ENCODE measurements at regions not wholly inside any gene's neighbourhood (a gene's known extent, or its start where the extent isn't known, plus 50 kb on each side); places are given as distances from the start of the nearest gene placed in this dataset.
"Not testable (repeated sequence)": the region's sequence is repeated elsewhere in the genome, so short reads cannot be mapped to it uniquely, and the experiment has no call there.

GRCh38 chr3:75241226-75241962 is 422.7 kb upstream of the FRG2C start:
- TF ChIP-seq CTCF (conservative IDR thresholded peaks at IDR 0.05; ENCODE audit: low read depth, low read length); MAZ (IDR thresholded peaks at IDR 0.05; ENCODE audit: borderline replicate concordance, low read depth, low read length); FOS (IDR thresholded peaks at IDR 0.05; ENCODE audit: low read depth, low read length): not testable (repeated sequence)

Data from IMR-90 (cell line).